Testis (tissue), 2 donors: ENCODE measurements at regions not wholly inside any gene's neighbourhood (a gene's known extent, or its start where the extent isn't known, plus 50 kb on each side); places are given as distances from the start of the nearest gene placed in this dataset.

ENCODE experiments used
- CTCF ChIP-seq, 3 experiments: fragments of 450-650 bp in 2 of 3; fragments of 200-600 bp in 1 of 3; sonication (generic) in 1 of 3; IDR thresholded peaks; one replicate each; pipeline ENCODE4 v1.5.1; 2016 to 2019; ENCODE audit warnings: antibody characterized with exemption in 3 of 3, mild to moderate bottlenecking in 2 of 3, moderate library complexity in 1 of 3
- POLR2A ChIP-seq: fragments of 450-650 bp; IDR thresholded peaks from one replicate; pipeline ENCODE4 v1.6.1; 2017; ENCODE audit warnings: antibody characterized with exemption, mild to moderate bottlenecking, moderate library complexity

- TF ChIP-seq CTCF (IDR thresholded peaks at IDR 0.05) (no peak), POLR2A (no peak)
These were observed 795.8 kb downstream of the BRD1 start for GRCh38 chr22:49031746-49032330.
